HepG2 (cell line): ENCODE measurements at regions not wholly inside any gene's neighbourhood (a gene's known extent, or its start where the extent isn't known, plus 50 kb on each side); places are given as distances from the start of the nearest gene placed in this dataset.

Experiments
- ATAC-seq: fragments of 200-7000 bp; cut with Tn5 transposase; 3 replicates; pipeline ENCODE4 v1.9.1; 2020; ENCODE audit warnings: mild to moderate bottlenecking, moderate library complexity
- BruUV-seq: library from RNA; stranded (reverse); fragments of 400-500 nt; replicated peaks from 2 replicates; lab custom pipeline; 2021; lab: Mats Ljungman, UMichigan
- CTCF ChIA-PET: fragments of 300-600 bp; formaldehyde crosslinking; extraction: SDS; loops from one replicate; lab custom pipeline; 2021; ENCODE audit warnings: low total read pairs, inconsistent platforms, low intra/inter-chr PET ratio; lab: Yijun Ruan, JAX
- POLR2A ChIA-PET: fragments of 350-600 bp; sonication (Branson Sonifier 250); formaldehyde crosslinking; loops from one replicate; lab custom pipeline; 2020; ENCODE audit warnings: antibody characterized with exemption, inconsistent platforms; lab: Yijun Ruan, JAX
- DNase-seq: peaks from one replicate; pipeline ENCODE4 v3.0.0-alpha.2; 2015; ENCODE audit warnings: low spot score
- FAIRE-seq: peaks from 3 replicates; lab custom pipeline; 2011; peaks lifted over from hg19 to GRCh38; lab: Jason Lieb, UNC
- H2AFZ ChIP-seq: one replicate; pipeline ENCODE4 v1.6.1; 2011; ENCODE audit warnings: low read length, inconsistent platforms
- H3K27ac ChIP-seq: fragments of 300-600 bp; 3 replicates; pipeline ENCODE4 v1.8.0; 2011; ENCODE audit warnings: mixed run types, mild to moderate bottlenecking, mixed read lengths, low read length, inconsistent platforms; ENCODE audit not compliant: insufficient read depth; ENCODE audit errors: extremely low read length
- H3K27me3 ChIP-seq, 2 experiments: fragments of 200-600 bp in 1 of 2; 2 replicates in 1 of 2; 3 replicates in 1 of 2; pipeline versions ENCODE4 v1.6.0 to v1.8.0; 2011; ENCODE audit warnings: low read length in 2 of 2, mild to moderate bottlenecking in 2 of 2, moderate library complexity in 2 of 2, inconsistent platforms in 1 of 2; ENCODE audit not compliant: insufficient read depth in 2 of 2, control insufficient read depth in 1 of 2
- H3K36me3 ChIP-seq, 2 experiments: fragments of 200-600 bp in 1 of 2; replicated peaks in 1 of 2; 2 replicates in 1 of 2; 3 replicates in 1 of 2; pipeline versions ENCODE4 v1.5.1 to v1.8.0; 2011; ENCODE audit warnings: low read length in 2 of 2, inconsistent platforms in 1 of 2; ENCODE audit not compliant: insufficient read depth in 2 of 2, control insufficient read depth in 1 of 2
- H3K4me1 ChIP-seq: 2 replicates; pipeline ENCODE4 v1.5.1; 2012; ENCODE audit warnings: low read length, inconsistent platforms; ENCODE audit not compliant: insufficient read depth
- H3K4me2 ChIP-seq: 2 replicates; pipeline ENCODE4 v1.6.0; 2011; ENCODE audit warnings: low read depth, low read length, inconsistent platforms
- H3K4me3 ChIP-seq, 3 experiments: fragments of 200-600 bp in 1 of 3; sonication (generic), shearing (Covaris generic) in 1 of 3; replicated peaks in 1 of 3; 2 replicates each; pipeline ENCODE4 v1.5.1; 2011 to 2016; ENCODE audit warnings: low read length in 3 of 3, inconsistent platforms in 2 of 3, low read depth in 2 of 3, mild to moderate bottlenecking in 2 of 3, control low read depth in 1 of 3, mixed read lengths in 1 of 3; ENCODE audit not compliant: insufficient read depth in 1 of 3
- H3K79me2 ChIP-seq: one replicate; pipeline ENCODE4 v1.6.1; 2011; ENCODE audit warnings: low read length, inconsistent platforms; ENCODE audit not compliant: insufficient read depth
- H3K9ac ChIP-seq: 2 replicates; pipeline ENCODE4 v1.6.0; 2011; ENCODE audit warnings: mild to moderate bottlenecking, low read depth, low read length, inconsistent platforms; ENCODE audit not compliant: insufficient read depth
- H3K9me3 ChIP-seq: 2 replicates; pipeline ENCODE4 v1.5.1; 2012; ENCODE audit warnings: mild to moderate bottlenecking, low read length
- H4K20me1 ChIP-seq: 2 replicates; pipeline ENCODE4 v1.6.0; 2011; ENCODE audit warnings: inconsistent platforms, mild to moderate bottlenecking, low read length, moderate library complexity; ENCODE audit not compliant: insufficient read depth
- ATRX ChIP-seq: sonication (generic); formaldehyde crosslinking; IDR thresholded peaks from 2 replicates; pipeline ENCODE4 v1.4.0; 2020; ENCODE audit warnings: missing genetic modification reagents, borderline replicate concordance
- CEBPZ ChIP-seq: IDR thresholded peaks from 2 replicates; pipeline ENCODE4 v1.6.1; 2012; ENCODE audit warnings: low read length, improper control_type of control experiment
- CREB3 ChIP-seq: sonication (generic); formaldehyde crosslinking; IDR thresholded peaks from 2 replicates; pipeline ENCODE4 v1.5.0; 2020; ENCODE audit warnings: missing genetic modification reagents
- FOXJ3 ChIP-seq: sonication (generic); formaldehyde crosslinking; IDR thresholded peaks from 2 replicates; pipeline ENCODE4 v1.4.0; 2020; ENCODE audit warnings: missing genetic modification reagents, mild to moderate bottlenecking, borderline replicate concordance
- GABPB1 ChIP-seq: IDR thresholded peaks from 2 replicates; pipeline ENCODE4 v1.6.1; 2016; ENCODE audit warnings: mild to moderate bottlenecking, missing genetic modification reagents, moderate library complexity, missing compliant biosample characterization
- GZF1 ChIP-seq: sonication (generic); formaldehyde crosslinking; IDR thresholded peaks from 2 replicates; pipeline ENCODE4 v1.5.1; 2020; ENCODE audit warnings: mild to moderate bottlenecking, missing genetic modification reagents
- KAT7 ChIP-seq: IDR thresholded peaks from 2 replicates; pipeline ENCODE4 v1.6.1; 2018; ENCODE audit warnings: borderline replicate concordance, missing compliant biosample characterization
- NFRKB ChIP-seq: fragments of 450-650 bp; IDR thresholded peaks from 2 replicates; pipeline ENCODE4 v1.6.1; 2017
- SCMH1 ChIP-seq: sonication (generic); formaldehyde crosslinking; IDR thresholded peaks from 2 replicates; pipeline ENCODE4 v1.9.0; 2021; ENCODE audit warnings: missing genetic modification reagents, mild to moderate bottlenecking, borderline replicate concordance
- ZNF350 ChIP-seq: sonication (generic); formaldehyde crosslinking; IDR thresholded peaks from 2 replicates; pipeline ENCODE4 v1.4.0; 2020; ENCODE audit warnings: mild to moderate bottlenecking, low read depth, missing genetic modification reagents, borderline replicate concordance
- ZNF451 ChIP-seq: sonication (generic); formaldehyde crosslinking; IDR thresholded peaks from 2 replicates; pipeline ENCODE4 v1.5.0; 2020; ENCODE audit warnings: mild to moderate bottlenecking, missing genetic modification reagents
- ZNF576 ChIP-seq: sonication (generic); formaldehyde crosslinking; IDR thresholded peaks from 2 replicates; pipeline ENCODE4 v1.4.0; 2020; ENCODE audit warnings: mild to moderate bottlenecking, missing genetic modification reagents
- ZNF784 ChIP-seq: sonication (generic); formaldehyde crosslinking; IDR thresholded peaks from 2 replicates; pipeline ENCODE4 v1.5.1; 2020; ENCODE audit warnings: missing genetic modification reagents, mild to moderate bottlenecking, borderline replicate concordance
- ZNF790 ChIP-seq: sonication (generic); formaldehyde crosslinking; IDR thresholded peaks from 2 replicates; pipeline ENCODE4 v1.8.0; 2022; ENCODE audit warnings: missing genetic modification reagents, mild to moderate bottlenecking, borderline replicate concordance
- ZSCAN20 ChIP-seq: sonication (generic); formaldehyde crosslinking; IDR thresholded peaks from 2 replicates; pipeline ENCODE4 v1.4.0; 2020; ENCODE audit warnings: missing genetic modification reagents, mild to moderate bottlenecking, borderline replicate concordance
- WGBS: methylation state at CpG from one replicate; pipeline ENCODE4 v1.1.6; 2017; ENCODE audit warnings: low lambda C conversion rate; 5-methylcytosine and 5-hydroxymethylcytosine counted together
- in situ Hi-C: cut with HindIII; loops from 2 replicates; pipeline ENCODE4 v1.10.0; 2017; ENCODE audit warnings: low pct_unique_long_range_greater_than_20kb; ENCODE audit not compliant: extremely low pct_ligation_motif_present
- intact Hi-C: fragments of 100-400 bp; cut with micrococcal nuclease; formaldehyde crosslinking; loops from one replicate; pipeline ENCODE4 v1.10.0; 2022; ENCODE audit not compliant: unreplicated experiment
- TF ChIP-seq, protein P1 (sequence below): sonication (generic); formaldehyde crosslinking; IDR thresholded peaks from 2 replicates; pipeline ENCODE4 v1.4.0; 2020; ENCODE audit warnings: mild to moderate bottlenecking, missing genetic modification reagents, borderline replicate concordance

DNA sequence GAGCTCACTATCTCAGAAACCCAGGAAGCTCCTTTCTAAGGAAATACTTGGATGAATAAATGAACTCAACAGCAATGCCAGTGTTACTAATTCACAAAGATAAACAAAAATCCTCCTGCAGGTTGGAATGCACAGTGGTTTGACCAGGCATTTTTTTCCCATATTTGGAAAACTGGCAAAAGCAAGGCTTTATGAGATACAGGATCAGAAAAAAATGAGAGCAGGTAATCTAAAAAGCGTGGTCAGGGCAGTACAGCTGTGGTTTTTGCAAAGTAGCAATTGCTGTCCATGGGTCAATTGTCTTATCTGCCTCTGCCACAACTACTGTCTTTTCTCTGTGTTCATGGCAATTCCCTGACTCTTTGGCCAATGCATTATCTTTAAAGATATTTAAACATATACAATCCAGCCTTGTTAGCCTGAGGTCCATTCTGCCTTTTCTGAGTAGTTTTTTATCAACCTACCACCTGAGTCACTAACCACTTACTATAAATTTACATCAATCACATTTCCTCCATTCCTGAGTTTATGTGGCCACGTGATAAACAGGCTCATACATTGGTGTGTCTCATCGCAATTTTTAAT is 564.5 kb upstream of the IGFBP3 start:
- Histone ChIP-seq H3K27ac (no peak overlapping the region), H3K36me3 (no peaks in the 10 kb centered on the region), H2AFZ (no peak overlapping the region), H3K79me2 (no peaks in the 10 kb centered on the region), H3K9me3 (no peaks in the 10 kb centered on the region), H3K4me3 (no peak overlapping the region), H3K4me1 (no peaks in the 10 kb centered on the region), H3K9ac (no peak overlapping the region), H3K27me3 (no peaks in the 10 kb centered on the region), H4K20me1 (no peaks in the 10 kb centered on the region), H3K4me2 (no peak overlapping the region)
- ATAC-seq: no peak
- intact Hi-C loops: no loop called here
- ChIA-PET CTCF (no interaction called here), POLR2A (no interaction called here)
- BruUV-seq: no TSS peak
- DNase-seq: no peak
- WGBS: 1% methylated on average over 3 of the region's 3 CpGs
- in situ Hi-C loops: no loop called here
- FAIRE-seq: no peak
- TF ChIP-seq NFRKB (no peak), ZNF451 (CRISPR knock-in tag) (no peak), ZNF350 (CRISPR knock-in tag) (no peak), FOXJ3 (CRISPR knock-in tag) (no peak), SCMH1 (CRISPR knock-in tag) (no peak), GZF1 (CRISPR knock-in tag) (no peak), KAT7 (CRISPR knock-in tag) (no peak), ZNF790 (no peak), CEBPZ (no peak), GABPB1 (CRISPR knock-in tag) (no peak), ZSCAN20 (CRISPR knock-in tag) (no peak), CREB3 (no peak), ATRX (no peak), ZNF576 (CRISPR knock-in tag) (no peak), ZNF784 (CRISPR knock-in tag) (no peak)
- TF ChIP-seq, protein P1, sequence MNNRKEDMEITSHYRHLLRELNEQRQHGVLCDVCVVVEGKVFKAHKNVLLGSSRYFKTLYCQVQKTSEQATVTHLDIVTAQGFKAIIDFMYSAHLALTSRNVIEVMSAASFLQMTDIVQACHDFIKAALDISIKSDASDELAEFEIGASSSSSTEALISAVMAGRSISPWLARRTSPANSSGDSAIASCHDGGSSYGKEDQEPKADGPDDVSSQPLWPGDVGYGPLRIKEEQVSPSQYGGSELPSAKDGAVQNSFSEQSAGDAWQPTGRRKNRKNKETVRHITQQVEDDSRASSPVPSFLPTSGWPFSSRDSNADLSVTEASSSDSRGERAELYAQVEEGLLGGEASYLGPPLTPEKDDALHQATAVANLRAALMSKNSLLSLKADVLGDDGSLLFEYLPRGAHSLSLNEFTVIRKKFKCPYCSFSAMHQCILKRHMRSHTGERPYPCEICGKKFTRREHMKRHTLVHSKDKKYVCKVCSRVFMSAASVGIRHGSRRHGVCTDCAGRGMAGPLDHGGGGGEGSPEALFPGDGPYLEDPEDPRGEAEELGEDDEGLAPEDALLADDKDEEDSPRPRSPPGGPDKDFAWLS (CRISPR knock-in tag): no peak
